ENCODE measurements at regions not wholly inside any gene's neighbourhood (a gene's known extent, or its start where the extent isn't known, plus 50 kb on each side); places are given as distances from the start of the nearest gene placed in this dataset.

DNA sequence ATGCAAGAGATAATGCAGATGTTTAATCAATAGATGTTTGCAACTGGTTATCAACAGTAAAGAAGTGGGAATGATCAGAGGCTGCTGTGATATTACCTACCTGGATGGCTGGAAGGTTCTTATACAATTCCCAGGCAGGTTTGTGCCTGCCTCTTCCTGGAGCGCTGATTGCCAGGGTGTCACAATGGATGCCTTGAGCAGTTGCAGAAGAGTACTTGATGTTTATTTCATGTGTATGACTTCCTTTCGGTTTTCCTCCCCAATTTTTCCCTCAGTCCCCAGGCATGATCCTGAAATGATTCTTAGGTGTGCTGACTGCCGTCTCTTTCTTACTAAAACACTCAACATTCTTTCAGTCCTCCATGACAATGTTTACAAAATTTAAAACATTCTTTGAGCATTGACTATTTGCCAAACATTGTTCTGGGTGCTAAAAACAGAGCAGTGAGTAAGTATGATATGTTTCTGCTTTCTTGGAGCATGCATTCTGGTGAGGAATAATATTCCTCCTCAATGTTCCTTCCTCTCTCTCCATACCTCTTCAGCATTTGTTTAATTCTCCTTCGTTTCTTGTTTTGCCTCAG lies 416.6 kb upstream of the TRIB2 start:
- DNase-seq, result no peak

DNA sequence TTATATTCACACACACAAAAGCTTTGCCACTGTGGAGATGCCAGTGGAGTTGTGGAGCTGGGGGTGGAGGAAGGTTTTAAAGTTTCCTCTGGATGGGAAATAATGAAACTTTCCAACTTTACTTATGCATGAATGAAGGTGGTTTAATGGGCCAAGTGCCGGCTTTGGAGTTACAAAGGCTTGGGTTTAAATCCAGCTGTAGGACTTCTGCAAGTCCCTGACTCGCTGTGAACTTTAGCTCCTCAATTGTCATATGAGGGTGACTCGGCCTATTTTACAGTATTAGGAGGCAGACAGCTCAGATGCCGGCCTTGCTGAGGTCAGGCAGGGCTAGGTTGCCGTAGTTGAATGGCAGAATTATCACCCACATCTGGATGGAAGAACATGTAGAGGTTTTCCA lies 415.8 kb upstream of the TRIB2 start:
- no peak for DNase-seq

- peak; percentile 6 for DNase-seq
Measured at GRCh38 chr2:12302140-12302539, 414.6 kb upstream of the TRIB2 start.

- no peak for DNase-seq
Measured at GRCh38 chr2:12302691-12303090, 414.0 kb upstream of the TRIB2 start.

- DNase-seq, result peak; percentile 5
Measured at GRCh38 chr2:12303181-12304030, 413.3 kb upstream of the TRIB2 start.

DNA sequence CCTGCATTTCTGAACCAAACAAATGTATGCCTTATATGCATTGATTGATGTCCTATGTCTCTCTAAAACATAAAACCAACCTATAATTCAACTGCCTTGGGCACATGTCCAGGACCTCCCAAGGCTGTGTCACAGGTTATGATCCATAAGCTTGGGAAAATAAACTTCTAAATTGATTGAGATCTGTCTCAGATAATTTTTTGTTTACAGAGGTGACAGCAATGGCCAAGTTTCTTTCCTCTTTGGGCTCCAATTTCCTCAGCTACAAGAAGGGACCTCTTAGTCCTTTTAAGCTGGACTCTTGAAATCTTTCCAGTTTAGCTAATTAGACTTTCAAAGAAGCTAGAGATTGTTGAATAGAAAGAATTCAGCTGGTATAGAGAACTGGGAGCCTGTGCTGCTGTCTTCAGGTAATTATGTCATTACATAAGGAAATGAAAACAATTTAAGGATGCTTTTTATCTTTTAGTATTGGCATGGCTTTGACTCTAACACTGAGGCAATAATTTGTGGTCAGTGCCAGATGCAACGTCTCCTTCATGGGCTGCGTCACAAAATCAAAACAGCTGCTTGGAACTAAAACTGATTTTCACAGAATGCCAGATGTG lies 412.1 kb upstream of the TRIB2 start:
- DNase-seq, result no peak

DNA sequence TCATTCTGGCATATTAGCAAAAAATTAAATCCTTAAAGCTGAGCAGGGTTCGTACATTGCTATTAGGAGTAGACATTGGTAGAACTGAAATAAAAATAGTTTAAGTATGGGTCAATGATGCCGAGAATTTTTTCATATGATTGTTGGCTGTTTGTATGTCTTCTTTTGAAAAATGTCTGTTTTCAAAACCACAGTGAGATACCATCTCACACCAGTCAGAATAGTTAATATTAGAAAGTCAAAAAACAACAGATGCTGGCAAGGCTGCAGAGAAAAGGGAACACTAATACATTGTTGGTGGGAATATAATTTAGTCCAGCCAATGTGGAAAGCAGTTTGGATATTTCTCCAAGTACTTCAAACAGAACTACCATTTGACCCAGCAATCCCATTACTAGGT lies 410.8 kb upstream of the TRIB2 start:
- no peak for DNase-seq

DNA sequence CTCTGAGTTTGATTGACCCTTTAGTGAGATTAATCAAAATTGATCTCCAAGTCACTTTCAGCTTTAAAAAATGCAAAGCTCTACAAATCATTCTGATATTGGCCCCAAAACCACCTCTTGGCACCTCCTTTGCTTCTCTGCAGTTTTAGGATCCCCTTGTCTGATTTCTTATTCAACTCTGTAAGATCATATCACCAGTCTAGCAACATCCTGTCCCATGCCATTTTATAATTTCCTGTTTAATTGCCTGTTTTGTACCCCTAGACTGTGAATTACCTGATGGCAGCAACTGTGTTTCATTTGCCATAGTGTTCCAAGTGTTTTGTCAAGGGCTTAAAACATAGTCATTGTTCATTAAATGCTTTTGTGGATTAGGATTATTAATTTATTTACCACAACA lies 406.3 kb upstream of the TRIB2 start:
- DNase-seq, result no peak

- DNase-seq, result no peak
Measured at GRCh38 chr2:12313445-12314126, 403.1 kb upstream of the TRIB2 start.

GRCh38 chr2:12314127-12314760 lies 402.5 kb upstream of the TRIB2 start:
- no peak for DNase-seq

DNA sequence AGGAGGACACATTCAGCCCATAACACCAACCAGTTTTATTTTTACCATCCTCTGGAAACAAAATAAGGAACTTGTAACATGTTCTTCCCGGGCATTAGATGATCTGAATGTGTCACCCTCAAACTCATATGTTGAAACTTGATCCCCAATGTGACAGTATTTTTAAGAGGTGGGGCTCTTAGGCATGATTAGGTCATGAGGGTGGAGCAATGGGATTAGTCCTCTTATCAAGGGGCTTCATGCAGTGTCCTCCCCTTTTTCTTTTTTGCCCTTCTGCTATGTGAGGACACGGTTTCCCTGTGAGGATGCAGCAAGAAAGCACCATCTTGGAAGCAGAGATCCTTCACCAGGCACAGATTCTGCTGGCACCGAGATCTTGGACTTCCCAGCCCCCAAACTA lies 401.5 kb upstream of the TRIB2 start:
- DNase-seq, result no peak

DNA sequence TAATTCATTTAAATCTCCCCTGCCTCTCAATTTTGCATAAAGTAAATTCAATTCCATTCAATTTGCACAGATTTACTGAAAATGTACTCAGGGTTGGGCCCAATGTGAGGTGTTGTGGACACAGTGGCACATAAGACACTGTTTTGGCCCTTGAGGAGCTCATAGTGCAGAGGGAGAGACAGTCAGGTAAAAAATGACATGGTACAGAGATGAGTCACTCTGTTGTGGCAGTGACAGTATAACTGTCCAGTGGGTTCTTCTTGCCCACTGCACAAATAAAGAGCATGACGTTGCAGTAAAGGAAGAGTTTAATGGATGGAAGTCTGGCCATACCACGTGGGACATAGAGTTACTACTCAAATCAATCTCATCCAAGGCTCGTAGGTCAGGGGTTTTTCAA lies 400.3 kb upstream of the TRIB2 start:
- no peak for DNase-seq

DNA sequence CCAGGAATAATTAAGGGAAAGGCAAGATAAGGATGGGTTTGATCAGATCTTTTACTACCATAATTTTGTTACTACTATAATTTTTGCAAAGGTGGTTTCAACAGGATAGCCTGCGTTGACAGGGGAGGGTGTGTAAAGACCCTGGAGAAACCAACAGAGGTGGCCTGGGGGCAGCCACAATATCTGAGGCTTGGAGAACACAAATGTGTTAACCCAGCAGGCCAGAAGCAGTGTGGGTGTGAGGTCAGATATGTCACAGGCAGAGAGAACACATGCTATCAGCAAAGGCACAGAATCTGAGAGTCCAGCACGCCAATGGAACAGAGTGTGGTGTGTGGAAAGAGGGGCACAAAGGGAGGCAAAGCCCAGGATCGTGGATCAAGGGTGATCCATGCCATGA lies 399.4 kb upstream of the TRIB2 start:
- no peak for DNase-seq

DNA sequence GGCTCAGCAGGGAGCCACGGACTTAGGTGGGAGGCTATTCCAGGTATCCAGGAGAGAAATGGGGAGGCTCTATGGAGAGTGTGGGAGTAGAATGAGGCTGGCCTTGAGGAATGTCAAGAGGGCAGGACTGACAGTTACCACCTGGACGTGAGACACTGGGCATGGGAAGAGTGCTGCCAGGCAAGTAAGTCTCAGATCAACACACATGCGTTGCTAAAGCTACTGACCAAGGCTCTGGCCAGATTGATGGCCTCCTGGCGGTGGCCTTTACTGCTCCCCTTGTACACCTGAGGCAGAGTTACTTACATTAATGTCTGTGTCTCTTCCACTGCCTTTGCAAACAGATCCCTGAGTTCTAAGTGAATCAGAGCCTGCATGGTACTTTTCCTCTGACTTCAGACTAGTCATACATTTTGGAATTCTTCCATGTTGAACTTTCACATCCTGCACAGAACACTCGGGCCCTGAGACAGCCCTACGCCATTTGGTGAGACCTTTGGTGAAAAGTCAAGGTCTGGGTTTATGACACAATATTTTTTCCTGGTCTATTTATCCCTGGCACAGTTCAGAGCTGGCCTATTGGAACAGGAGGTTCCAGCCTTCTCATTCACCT lies 398.8 kb upstream of the TRIB2 start:
- no peak for DNase-seq

GRCh38 chr2:12318427-12319057 lies 398.2 kb upstream of the TRIB2 start:
- no peak for DNase-seq

DNA sequence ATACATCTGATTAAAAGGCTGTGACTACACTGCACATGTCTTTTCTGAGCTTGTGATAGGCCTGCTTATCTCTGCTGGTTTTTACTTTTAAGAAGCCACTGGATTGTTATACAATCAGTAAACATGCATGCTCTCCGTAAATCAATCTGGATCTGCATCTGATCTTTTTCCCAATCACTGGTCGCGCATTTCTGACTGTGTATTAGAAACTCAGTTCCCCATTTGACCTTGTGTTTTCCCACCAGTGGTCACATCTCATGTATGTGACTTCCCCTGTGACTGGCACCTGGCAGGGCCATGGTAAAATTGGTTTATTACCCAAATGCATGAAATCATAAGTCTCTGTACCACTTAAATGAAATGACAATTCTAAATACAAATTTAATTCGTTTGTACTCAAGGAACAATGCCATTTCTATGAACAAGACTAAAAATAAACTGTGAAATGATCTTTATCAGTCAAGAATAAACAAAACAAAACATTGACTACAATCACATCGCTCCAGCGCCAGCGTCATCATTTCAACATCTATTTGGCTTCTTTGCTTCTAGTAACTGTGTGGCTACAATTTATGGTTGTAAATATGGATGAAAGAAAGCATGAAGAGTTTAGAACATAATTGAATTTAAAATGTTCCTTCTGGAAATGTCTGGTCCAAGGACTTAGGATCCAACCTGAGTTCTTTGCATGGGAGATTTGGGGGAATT lies 396.6 kb upstream of the TRIB2 start:
- no peak for DNase-seq

DNA sequence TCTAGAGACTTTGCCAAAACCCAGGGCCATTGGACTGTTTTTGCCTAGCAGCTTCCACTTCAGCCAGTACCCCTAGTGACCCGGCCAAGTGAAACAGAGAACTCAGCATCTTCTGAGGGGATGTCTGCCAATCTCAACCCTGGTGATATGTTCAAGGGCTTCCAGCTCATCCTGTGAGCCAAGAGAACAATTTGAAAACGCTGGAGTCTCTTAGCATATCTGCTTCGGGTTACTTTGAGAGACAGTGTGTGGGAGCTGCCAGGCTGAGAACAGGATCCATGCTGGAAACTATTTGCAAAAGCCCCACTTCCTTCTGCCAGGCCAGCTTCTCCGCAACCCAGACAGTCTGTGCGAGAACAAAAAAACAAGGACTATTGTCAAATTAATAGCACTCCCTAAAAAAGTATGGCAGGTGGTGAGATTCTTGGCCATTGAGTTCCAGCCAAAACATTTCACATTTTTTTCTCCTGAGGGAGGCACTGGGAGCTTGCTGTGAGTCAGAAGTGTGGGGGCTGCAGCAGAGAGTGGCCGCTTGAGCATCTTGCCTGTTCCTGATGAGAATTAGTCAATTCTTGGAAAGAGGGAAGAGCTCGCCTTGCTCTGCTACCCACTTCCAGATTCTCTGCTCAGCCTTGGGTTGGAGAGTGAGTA lies 395.6 kb upstream of the TRIB2 start:
- DNase-seq, result no peak

GRCh38 chr2:12321886-12322285 lies 394.9 kb upstream of the TRIB2 start:
- no peak for DNase-seq

- no peak for DNase-seq
Measured at GRCh38 chr2:12325806-12326205, 390.9 kb upstream of the TRIB2 start.

DNA sequence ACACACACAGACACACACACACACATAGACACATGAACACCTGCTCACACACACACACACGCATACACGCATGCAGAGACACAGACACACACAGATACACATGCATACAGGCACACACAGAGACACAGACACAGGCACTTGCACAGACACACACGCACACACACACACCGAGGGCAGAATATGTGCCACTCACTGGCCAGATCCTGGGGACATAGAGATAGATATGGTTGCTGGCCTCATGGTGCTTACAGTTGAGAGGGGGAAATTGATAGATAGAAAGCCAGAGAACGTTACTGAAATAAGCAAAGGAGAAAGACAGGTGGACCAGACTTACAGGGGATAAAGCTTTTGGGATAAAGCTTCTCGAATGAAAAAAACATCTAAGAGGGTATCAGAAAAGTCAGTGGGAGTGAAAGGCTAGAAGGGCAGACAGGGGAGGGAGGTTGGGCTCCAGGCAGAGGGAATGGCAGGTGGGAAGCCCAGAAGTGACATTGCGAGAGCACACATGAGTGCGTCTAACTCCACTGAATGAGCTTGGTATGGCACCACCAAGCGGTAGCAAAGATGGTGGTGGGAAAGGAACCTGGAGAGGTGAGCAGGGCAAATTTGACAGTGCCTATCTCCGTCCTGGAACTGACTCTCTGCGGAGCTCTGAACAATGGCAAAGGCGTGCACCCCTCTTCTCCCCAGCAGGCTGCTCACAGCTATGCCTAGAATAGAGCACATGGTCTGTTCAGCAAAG lies 390.1 kb upstream of the TRIB2 start:
- no peak for DNase-seq
